HG02642 (cell line): ENCODE measurements at regions not wholly inside any gene's neighbourhood (a gene's known extent, or its start where the extent isn't known, plus 50 kb on each side); places are given as distances from the start of the nearest gene placed in this dataset.

Experiments used
- ATAC-seq: cut with Tn5 transposase; IDR thresholded peaks from one replicate; pipeline ENCODE4 v1.9.1; 2021; ENCODE audit warnings: mild to moderate bottlenecking; ENCODE audit not compliant: unreplicated experiment, poor library complexity

DNA sequence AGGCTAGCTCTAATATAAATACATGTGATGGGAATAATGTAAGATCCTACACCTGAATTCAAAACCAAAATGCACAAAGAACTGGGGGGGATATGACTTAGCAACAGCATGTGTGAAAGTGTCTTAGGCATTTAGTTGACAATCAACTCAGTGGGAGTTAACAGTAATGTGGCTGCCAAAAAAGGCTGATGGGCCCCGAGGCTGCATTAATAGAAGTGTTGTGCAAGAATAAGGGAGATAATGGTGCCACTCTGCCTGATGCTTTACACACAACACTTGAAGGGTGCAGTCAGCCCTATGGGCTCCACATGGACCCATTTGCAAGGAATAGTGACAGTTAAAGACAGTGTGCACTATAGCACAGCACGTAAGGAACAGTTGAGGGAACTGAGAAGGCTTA, 649.4 kb upstream of the ZEB2 start:
- ATAC-seq, result no peak

DNA sequence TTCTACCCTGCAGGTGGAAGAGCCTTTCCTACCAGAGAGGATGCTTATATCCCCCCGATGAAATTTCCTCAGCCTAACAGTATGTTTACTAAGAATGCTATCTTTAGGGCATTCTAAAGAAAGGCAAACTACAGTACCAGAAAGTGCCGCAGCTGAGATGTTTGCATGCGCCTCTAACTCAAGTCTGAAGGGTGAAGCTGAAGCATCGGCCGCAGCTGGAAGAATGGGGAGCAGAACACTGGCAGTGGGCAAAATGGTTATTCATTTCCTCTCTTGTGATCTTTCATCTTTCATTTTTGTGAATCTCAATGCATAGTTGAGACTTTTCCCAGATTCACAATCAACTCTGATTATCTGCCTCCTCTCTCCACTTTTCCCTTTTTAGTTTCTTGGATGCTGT, 648.2 kb upstream of the ZEB2 start:
- no peak for ATAC-seq

DNA sequence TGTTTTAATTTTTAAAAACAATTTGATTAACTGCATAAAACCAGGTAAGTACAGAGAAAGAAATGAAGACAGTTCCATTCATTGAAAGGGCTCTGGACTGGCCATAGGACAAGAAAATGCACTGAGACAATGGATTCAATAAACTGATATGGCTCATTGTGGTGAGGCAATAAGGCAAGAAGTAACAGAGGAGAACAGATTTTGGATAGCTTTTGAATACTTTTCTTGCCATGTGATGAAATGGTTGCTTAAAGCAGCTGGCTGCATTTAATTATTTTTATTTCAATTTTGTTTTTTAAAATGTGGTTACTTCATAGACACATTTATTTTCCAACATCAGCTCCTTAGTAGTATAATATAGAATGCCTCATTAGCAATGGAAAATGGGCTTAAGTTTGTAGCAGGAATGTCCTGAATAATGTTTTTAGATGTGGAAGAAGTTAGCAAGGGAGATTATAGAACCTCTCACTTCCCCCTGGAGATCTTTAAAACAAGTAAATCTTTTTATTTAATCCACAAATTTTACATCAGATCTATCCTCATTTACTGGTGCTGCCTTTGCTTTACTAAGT, 646.9 kb upstream of the ZEB2 start:
- no peak for ATAC-seq

DNA sequence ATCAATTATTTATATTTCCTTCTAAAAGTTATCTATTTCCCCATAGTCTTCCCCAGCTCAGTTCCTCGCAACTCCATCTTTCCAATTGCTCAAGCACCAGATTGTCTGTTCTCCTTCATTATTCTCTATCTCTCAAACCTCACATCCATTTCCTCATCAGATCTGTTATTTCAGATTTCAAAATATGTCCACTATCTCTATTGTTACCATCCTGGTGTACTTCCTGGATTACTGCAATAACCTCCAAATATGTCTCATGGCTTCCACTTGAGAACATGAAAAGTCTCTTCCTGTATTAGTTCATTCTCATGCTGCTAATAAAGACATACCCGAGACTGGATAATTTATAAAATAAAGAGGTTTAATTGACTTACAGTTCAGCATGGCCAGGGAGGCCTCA, 641.7 kb upstream of the ZEB2 start:
- ATAC-seq, result no peak

DNA sequence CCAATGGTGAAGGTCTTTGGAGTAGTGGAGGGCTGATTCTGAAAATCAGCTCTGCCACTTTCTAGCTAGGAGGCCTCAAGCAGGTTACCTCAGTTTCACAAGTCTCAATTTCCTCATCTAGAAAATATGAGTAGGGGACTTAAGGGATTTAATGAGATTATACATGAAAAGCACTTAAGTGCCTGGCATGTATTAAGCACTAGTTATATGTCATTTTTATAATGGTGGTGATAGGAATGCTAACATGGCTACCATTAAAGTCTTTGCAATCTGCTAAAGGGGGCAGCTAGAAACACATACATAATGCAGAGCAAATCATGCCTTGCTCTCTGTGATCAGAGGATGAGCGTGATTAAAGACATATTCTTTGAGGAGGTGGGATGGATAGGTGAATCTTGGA, 640.9 kb upstream of the ZEB2 start:
- ATAC-seq, result no peak

DNA sequence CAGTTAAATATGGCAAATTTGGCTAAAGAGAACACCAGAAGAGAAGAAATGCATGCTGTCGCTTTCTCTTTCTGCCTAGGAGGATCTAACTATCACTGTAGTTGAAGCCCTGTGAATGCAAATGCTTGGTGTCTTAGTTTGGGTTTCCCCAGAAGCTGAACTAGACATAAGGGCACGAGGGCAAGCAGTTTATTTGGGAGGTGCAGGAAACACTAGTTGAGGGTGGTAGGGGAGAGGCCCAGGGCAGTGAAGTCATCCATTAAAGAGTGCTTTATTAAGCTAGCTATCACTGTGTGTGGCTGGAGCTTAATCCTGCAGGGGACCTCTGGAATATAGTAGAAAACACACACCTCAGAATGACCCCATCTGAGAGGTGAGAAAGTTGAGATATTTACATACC, 639.8 kb upstream of the ZEB2 start:
- no peak for ATAC-seq

DNA sequence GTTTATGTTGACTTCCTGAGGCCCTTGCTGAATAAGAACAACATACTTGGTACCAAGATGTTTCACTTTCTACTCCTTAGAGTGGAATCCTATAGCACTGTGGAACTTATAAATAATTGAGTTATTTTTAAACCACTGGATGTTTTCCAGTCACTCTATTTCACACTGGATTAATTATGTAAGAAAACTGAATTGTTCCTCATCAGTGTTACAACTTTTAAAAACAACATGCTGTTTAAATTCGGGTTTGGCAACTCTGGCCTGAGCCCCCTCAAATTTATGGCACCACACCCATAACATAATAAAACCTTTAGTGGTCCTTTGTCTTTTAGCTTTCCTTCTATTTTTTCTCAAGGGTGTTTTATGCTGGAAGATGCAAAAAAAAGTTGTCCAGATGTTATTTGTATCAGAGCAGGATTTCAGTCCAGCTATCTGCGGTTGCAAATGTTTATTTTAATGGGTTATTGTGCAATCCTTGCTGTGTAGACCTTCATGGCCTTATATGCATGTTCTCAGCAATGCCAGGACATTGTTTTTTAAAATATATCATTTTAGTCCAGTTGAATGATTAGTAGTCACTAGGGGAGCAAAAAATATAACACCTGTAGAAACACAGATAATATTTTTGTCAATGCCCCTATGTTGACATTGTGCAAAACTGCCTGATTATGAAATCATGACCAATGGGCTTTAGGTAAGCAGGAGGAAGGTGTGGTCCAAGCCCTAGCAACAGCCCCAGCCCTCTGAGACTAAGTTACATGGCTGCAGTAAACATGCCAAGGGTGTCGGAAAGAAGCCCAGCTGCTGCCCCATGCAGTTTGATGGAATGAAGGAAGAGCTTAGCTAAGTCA, 638.0 kb upstream of the ZEB2 start:
- no peak for ATAC-seq

DNA sequence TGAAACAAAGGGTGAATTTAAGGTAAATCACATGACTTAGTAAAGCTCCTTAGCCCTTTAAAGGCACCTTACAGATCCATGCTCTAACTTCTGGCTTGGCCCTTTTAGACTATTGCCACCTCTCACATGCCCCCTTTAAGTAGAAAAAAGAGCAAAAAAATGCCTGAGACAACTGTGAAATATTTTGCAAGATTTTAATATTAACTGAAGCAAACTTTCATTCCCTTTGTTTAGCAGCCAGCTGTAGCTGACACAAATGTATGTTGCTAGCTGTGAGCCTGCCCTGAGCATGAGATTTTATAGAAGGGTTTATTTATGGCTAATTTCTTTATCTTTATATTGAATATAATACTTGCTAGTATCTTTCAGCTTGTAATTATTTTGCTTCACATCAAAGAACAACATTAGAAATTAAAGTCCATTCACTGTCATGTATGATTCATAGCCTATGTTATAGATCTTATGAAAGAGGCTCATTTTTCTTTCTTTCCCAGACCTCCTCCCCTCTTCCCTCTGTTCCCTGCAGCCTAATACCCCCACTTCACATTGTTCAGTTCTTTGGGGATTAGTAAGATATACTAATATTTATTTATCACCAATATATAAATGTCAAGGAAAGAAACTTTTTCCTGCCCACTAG, 637.2 kb upstream of the ZEB2 start:
- ATAC-seq, result no peak

DNA sequence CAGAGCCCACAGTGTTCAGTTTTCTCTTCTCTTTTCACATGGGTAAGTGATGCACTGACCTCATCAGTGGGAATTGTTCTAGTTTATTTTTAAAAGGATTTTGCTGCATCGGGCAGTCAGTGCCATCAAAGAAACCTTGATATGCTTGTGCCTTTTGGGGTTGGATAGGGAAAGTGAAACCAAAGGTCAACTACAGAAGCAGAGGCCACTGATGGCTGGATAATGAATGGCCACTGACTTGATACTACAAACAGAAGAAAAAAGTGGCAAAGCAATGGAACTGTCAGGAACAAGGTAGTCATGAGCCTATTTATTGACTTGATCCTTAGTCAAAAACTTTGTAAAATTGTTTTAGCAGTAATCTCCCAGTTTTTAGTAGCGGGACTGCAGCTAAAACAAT, 636.3 kb upstream of the ZEB2 start:
- no peak for ATAC-seq

DNA sequence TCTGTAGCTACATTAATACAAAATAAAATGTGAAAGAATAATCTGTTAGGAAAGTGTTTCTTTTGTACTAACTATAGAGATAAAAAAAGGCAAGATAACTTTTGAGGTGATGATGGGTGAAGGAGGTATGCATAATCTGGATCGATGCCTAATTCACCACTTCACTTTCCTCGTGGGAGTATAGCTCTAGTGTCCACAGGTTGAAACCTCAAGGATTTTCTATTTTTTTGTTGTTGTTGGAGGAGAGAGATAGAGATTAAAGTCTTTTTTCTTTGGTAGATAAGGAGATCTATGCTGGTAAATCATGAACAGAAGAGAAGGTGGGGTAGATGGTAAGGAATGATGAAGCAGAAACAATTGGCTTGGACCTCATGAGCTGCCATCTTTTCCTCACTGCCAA, 635.3 kb upstream of the ZEB2 start:
- no peak for ATAC-seq

DNA sequence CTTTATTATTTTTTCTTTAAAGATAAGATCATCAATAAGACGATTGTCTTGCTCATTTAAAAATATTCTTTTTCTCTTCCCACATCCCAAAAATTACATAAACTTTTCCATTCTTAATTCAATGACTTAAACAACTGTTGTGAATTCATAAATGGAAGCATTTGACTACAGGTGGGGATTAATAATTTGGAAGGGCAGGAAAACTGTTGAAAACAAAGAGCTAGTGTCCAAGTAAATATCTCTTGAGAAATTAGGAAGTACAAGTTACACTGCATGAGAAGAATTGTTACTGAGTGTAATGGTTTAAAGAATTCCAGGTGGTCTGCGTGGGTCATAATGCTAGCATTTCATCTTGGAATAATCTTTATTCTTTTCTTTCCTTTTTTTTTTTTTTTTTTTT, 634.8 kb upstream of the ZEB2 start:
- ATAC-seq, result no peak

DNA sequence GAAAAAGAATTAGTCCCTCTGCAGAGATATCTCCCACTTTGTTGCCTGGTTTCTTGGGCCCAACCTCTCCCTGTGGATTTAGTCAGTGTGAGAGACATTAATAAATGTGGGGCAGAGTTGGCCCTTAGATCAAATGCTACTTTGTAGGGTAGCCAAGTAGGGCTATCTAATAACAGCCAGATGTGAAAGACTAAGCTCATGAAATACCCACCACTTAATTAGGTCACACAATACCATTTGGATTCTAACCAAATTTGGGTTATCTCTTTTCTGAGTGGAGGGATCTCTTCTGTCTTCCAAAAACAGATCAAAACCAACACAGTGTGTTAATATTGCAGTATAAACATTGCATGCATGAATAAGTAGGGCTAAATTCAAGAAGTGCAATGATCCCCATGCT, 626.8 kb upstream of the ZEB2 start:
- no peak for ATAC-seq

DNA sequence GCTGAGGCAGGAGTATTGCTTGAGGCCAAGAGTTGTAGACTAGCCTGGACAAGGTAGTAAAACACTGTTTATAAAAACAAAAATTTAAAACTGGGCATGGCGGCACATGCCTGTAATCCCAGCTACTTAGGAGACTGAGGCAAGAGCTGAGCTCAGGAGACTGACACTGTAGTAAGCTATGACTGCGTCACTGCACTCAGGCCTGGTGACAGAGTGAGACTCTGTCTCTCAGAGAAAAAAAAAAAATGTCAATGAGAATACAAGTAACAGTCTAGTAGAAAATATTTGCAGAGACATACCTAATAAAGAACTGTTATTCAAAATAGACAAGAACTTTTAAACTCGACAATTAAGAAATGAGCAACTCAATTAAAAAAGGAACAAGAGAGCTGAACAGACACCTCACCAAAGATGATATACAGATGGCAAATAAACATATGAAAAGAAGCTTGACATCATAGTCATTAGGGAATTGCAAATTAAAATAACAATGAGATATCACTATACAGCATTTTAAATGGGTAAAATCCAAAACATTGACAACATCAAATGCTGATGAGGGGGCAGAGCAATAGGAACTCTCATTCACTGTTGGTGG, 624.3 kb upstream of the ZEB2 start:
- ATAC-seq, result no peak

DNA sequence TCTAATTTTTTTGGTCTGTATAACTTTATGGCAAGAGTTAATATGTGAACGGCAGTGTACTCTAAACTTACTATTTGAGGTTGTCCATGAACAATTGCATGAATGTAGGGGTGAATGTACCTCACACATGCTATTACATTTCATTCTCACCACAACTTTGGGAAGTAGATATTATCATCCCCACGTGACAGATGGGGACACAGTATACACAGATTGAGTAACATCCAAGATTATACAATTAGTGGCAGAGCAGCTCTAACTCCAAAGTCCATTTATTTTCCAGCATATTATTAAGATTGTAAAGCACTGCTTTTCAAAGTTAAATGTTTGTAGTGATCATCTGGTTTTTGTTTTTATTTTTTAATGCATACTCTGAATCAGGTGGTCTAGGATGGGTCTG, 622.1 kb upstream of the ZEB2 start:
- ATAC-seq, result no peak

DNA sequence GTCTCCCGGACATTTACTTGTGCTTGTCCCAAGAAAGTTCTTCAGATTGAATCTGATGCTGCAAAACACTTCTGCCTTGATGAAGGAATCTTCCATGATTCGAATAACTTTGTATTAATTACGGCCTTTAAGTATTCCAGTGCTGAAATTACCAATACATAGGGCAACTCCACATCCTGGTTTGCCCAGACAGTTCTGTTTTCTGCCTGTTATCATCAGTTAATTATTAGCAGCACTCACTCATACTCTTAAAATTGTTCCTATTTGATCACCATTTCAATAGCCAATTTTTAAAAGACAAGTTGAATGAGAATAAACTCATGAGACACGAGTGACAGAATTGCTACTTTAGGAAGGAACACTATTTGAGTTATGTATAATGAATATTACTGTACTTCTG, 620.7 kb upstream of the ZEB2 start:
- no peak for ATAC-seq

DNA sequence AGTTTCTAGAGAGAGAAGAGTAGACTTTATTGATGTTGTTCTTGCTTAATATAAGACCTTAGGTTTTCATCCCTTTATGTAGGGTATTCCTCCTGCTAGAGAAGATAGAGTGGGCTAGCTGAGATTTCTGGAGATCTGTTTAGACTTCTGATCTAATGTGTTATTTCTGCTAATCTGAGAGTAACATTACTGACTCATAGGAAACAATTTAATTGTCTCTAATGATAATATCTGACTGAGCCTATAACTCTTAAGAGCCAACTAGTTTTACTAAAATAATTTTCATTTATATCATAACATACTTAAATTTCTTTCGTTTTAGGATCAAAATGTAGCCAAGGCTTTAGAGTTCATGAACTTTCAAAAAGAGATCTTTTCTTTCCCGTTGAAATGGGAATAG, 618.7 kb upstream of the ZEB2 start:
- no peak for ATAC-seq

DNA sequence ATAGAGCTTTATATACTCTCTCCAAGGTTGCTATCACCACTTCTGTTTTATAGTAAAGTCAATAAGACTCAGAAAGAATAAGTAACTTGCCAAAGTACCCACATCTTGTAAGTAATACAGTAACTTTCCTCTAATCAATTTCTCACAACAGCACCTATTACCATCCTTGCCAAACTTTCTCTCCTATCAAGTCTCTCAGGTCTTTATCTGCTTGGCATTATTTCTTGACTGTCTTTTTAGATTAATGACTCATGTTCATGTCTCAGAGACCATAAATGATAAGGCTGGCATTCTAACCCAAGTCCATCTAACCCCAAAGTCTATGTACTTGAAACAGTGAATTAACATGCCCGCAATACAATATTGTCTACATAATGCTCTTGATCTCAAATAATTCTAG, 618.0 kb upstream of the ZEB2 start:
- no peak for ATAC-seq

DNA sequence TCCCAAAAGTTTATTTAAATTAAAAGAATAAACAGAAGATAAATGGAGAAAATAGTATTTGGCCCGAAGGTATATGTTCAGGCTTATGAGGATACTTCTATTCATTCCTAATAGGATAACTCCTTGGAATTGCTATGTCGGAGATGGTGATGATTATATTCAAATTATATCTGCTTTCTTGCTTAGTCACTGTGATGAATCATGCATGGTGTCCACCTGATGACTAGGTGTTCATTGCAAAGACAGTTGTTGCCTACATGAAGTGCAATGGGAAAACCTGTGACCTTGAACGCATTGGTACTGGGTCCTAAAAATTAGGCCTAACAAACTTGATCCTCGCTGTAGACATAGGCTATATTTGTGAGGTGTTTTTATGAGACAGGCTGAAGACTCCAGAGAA, 617.3 kb upstream of the ZEB2 start:
- ATAC-seq, result no peak

DNA sequence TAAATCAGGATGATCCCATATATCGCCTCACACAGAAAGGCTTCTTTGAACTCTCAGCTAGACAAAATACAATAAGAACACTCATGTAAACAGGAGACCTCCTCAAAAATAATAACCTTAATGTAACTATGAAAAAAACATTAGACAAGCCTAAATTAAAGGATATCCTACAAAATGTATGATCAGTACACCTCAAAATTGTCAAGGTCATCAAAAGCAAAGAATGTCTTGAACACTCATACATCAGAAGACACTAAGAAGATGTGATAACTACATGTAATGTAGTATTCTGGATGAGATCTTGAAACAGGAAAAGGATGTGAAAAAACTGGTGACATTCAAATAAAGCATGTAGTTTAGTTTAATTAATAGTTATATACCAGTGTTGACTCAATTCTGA, 616.8 kb upstream of the ZEB2 start:
- no peak for ATAC-seq

DNA sequence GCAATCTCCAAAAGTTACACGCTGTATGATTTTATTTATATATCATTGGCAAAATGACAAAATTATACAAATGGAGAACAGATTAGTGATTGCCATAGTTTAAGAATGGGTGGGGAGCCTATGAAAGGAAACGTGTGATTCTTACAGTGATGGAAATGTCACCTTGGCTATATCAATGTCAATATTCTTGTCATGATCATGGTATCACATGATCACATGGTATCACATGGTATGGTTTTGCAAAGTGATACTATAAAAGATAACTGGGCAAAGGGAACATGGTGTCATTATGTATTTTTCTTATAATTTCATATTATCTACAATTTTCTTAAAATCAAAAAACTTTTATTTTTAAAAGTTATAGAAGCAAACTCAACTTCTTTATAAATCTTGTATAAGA, 606.2 kb upstream of the ZEB2 start:
- ATAC-seq, result no peak

DNA sequence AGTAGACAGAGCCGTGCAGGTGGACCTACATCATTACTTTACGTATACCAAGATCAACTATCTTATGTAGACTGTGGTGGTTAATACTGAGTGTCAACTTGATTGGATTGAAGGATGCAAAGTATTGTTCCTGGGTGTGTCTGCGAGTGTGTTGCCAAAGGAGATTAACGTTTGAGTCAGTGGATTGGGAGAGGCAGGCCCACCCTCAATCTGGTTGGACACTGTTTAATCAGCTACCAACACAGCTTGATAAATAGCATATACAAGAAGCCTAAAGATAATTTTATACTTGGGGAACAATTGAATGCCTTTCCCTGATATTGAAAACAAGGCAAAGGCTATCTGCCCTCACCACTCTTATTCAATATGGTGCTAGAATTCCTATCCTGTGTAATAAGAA, 604.2 kb upstream of the ZEB2 start:
- ATAC-seq, result no peak
